Colonic mucosa (tissue), 4 donors: ENCODE measurements at regions not wholly inside any gene's neighbourhood (a gene's known extent, or its start where the extent isn't known, plus 50 kb on each side); places are given as distances from the start of the nearest gene placed in this dataset.

Experiments
- DNase-seq: peaks from one replicate; pipeline ENCODE4 v3.0.0-alpha.2; 2020
- H3K27ac ChIP-seq: fragments of 200-600 bp; one replicate; pipeline ENCODE4 v1.8.0; 2021
- H3K27me3 ChIP-seq: fragments of 200-600 bp; one replicate; pipeline ENCODE4 v1.8.0; 2021
- H3K36me3 ChIP-seq: fragments of 200-600 bp; one replicate; pipeline ENCODE4 v1.8.0; 2021
- H3K4me1 ChIP-seq: fragments of 200-600 bp; one replicate; pipeline ENCODE4 v1.8.0; 2021; ENCODE audit warnings: mild to moderate bottlenecking
- H3K4me3 ChIP-seq: fragments of 200-600 bp; one replicate; pipeline ENCODE4 v1.8.0; 2021
- H3K9ac ChIP-seq, 2 donors: one replicate each; pipeline ENCODE4 v1.7.0; 2013; ENCODE audit warnings: control low read depth in 2 of 2, low read depth in 2 of 2, low read length in 2 of 2
- H3K9me3 ChIP-seq: fragments of 200-600 bp; one replicate; pipeline ENCODE4 v1.8.0; 2021
- CTCF ChIP-seq: fragments of 200-600 bp; IDR thresholded peaks from one replicate; pipeline ENCODE4 v1.8.0; 2022; ENCODE audit warnings: antibody characterized with exemption, mild to moderate bottlenecking
- intact Hi-C: fragments of 100-400 bp; cut with DNase I; formaldehyde crosslinking; loops from one replicate; pipeline ENCODE4 v1.14.1; 2022
- donor health status: healthy.
- donor health status: DM: no; HTN: no; CAD: no.
- donor health status: DM: no; HTN: no; CAD: no.

- Histone ChIP-seq H3K36me3 (no peaks in the 10 kb centered on the region), H3K27me3 (no peaks in the 10 kb centered on the region), H3K9ac (no peak overlapping the region), H3K4me1 (no peaks in the 10 kb centered on the region), H3K4me3 (no peak overlapping the region), H3K27ac (no peak overlapping the region), H3K9me3 (no peaks in the 10 kb centered on the region)
- DNase-seq, result no peak
- intact Hi-C loops, result loop anchor here (5.0 kb wide), 1 partner anchor 159 kb away; no protein-coding TSS in a partner anchor
- no peak for TF ChIP-seq CTCF
Observed at GRCh38 chr2:195503208-195503607, 153.8 kb upstream of the SLC39A10 start.

DNA sequence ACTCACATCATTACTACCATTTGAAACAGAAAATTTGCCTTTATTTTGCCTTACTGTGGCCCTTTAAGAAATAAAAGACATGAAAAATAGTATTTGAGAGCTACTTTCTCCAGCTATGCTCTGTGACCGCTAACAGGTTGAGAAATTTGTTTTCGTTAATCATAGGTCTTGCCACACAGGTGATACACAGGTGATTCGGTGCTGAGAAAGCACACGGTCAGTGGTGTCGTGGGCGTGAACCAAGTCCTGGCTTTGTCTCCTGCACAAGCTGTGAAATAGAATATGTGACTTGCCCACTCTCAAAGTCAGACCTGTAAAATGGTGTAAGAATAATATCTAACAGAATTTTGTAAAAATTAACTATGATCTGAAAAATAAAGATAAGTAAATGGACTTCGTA, 155.3 kb upstream of the SLC39A10 start:
- TF ChIP-seq CTCF, result no peak
- H3K9me3 ChIP-seq, result no peaks in the 10 kb centered on the region
- DNase-seq, result no peak
- intact Hi-C loops, result loop anchor here (5.0 kb wide), 1 partner anchor 161 kb away; no protein-coding TSS in a partner anchor
- H3K27ac ChIP-seq, result no peak overlapping the region
- no peak overlapping the region for H3K4me3 ChIP-seq
- no peak overlapping the region for H3K9ac ChIP-seq
- no peaks in the 10 kb centered on the region for H3K27me3 ChIP-seq
- H3K4me1 ChIP-seq, result no peaks in the 10 kb centered on the region
- no peaks in the 10 kb centered on the region for H3K36me3 ChIP-seq

DNA sequence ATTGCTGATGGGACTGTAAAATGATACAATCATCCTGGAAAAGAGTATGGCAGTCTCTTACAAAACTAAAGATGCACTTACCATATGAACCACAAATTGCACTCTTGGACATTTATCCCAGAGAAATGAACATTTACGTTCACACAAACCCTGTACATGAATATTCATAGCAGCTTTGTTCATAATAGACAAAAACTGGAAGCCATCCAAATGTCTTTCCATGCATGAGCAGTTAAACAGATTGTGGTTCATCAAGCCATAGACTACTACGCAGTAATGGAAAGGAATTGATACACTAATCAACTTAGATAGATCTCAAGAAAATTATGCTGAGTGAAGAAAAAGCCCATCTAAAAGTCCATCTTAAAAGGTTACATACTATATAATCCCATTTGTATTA, 156.1 kb upstream of the SLC39A10 start:
- Histone ChIP-seq H3K9me3 (no peaks in the 10 kb centered on the region), H3K4me3 (no peak overlapping the region), H3K36me3 (no peaks in the 10 kb centered on the region), H3K27me3 (no peaks in the 10 kb centered on the region), H3K27ac (no peak overlapping the region), H3K9ac (no peak overlapping the region), H3K4me1 (no peaks in the 10 kb centered on the region)
- intact Hi-C loops, result loop anchor here (5.0 kb wide), 1 partner anchor 161 kb away; no protein-coding TSS in a partner anchor
- TF ChIP-seq CTCF, result no peak
- no peak for DNase-seq

GRCh38 chr2:195498839-195499490, 158.1 kb upstream of the SLC39A10 start:
- TF ChIP-seq CTCF, result no peak
- Histone ChIP-seq H3K27me3 (no peaks in the 10 kb centered on the region), H3K9me3 (no peaks in the 10 kb centered on the region), H3K27ac (no peak overlapping the region), H3K9ac (no peak overlapping the region), H3K4me1 (no peaks in the 10 kb centered on the region), H3K4me3 (no peak overlapping the region), H3K36me3 (no peaks in the 10 kb centered on the region)
- intact Hi-C loops, result no loop called here
- DNase-seq, result no peak

DNA sequence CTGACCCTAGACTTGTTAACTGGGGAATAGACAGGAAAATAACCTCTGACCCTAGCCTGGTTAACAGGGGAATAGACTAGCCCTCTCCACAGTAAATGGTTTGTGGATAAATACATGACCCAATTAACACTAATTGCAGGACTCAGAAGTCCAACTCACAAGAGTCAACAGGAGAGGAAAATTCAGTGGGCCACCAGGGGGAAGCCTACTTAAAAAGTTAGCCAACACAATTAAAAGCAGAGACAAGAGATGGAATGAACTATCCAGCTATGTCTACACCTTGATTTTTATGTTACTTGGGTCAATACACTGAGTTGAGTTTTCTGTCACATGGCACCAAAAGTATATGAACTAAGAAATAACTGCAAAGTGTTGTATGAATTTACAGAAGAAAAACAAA, 158.8 kb upstream of the SLC39A10 start:
- Histone ChIP-seq H3K36me3 (no peaks in the 10 kb centered on the region), H3K27ac (no peak overlapping the region), H3K9ac (no peak overlapping the region), H3K4me1 (no peaks in the 10 kb centered on the region), H3K27me3 (no peaks in the 10 kb centered on the region), H3K4me3 (no peak overlapping the region), H3K9me3 (no peaks in the 10 kb centered on the region)
- intact Hi-C loops, result no loop called here
- peak; percentile 48 for DNase-seq
- peak; percentile 15 for TF ChIP-seq CTCF
